Head of caudate nucleus (tissue), 42 donors: ENCODE measurements at regions not wholly inside any gene's neighbourhood (a gene's known extent, or its start where the extent isn't known, plus 50 kb on each side); places are given as distances from the start of the nearest gene placed in this dataset.
A peak's percentile ranks its signal among the peaks of the same experiment; 100 is the strongest.
"Not testable (repeated sequence)": the region's sequence is repeated elsewhere in the genome, so short reads cannot be mapped to it uniquely, and the experiment has no call there.

Experiments
- DNase-seq, 42 donors: peaks; one replicate each; pipeline versions ENCODE4 v3.0.0 to v3.0.0-alpha.2; 2020 to 2021; ENCODE audit warnings: mixed read lengths in 7 of 42
- intact Hi-C: fragments of 100-400 bp; cut with DNase I; formaldehyde crosslinking; loops from one replicate; pipeline ENCODE4 v1.15.0; 2022

DNA sequence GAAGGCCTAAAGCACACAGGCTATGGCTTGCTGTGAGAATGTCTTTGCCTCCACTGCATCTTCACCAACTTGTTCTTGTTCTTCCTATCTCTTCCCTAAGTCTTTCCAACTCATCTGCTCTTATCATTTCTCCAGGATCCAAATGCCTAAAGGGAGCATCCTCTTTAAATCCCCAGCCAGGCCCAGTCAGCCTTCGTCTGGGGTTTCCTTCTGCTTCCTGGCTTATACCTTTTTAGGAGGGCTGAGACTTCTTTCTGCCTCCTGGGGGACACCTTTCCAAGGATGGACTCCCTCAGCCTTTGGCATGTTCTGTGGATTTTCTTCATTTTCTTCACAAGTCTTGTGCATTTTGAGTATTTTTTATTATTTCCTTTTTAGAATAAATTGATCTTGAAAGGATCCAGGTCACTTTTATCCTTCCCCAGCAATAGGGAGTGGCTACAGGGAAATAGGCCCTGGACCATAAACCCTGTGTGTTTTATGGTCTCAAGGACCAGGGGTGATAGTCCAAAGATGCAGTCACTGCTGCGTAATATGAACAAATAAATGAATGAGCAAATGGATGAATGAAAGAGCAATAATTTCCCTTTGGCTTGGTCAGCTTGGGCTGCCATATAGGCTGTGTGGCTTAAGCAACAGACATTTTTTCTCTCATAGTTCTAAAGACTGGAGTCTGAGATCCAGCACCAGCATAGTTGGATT lies 122.1 kb upstream of the LRIG1 start:
- intact Hi-C loops = no loop called here

DNA sequence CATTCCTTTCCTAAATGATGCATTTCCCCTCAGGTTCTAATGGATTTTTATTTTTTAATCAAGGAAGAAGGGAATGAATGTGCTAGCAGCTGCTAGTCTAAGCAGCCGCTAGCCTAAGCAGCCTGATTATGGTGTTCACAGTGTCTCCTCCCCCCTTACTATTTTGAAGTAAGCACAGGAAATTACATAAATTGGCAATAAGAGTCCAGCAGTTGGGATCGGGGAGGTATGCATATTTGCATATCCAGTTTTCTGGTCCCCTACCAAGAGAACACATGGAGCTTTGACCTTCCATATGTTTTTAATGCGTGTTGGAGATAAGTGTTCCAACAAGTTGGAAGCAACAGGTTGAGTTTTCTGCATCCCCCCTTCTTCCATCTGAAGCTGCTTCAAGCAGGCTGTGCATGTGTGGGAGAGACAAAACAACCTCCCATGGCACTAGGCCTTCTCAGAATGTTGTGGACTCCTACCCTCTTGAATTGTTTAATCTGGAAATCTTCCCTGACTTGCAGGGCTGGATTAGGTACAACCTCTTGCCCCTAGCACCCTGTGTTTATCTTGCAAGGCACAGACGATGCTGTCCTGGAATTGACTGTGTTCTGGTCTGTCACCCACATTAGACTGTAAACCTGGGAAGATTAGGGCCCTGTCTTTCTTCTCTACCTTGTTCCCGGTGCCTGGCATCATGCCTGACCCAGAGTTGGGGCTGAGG lies 124.8 kb upstream of the LRIG1 start:
- intact Hi-C loops = no loop called here

More for the DNA sequence above, 122.1 kb upstream of the LRIG1 start:
- DNase-seq = peak in 1 of 42 donors; percentile 16

DNA sequence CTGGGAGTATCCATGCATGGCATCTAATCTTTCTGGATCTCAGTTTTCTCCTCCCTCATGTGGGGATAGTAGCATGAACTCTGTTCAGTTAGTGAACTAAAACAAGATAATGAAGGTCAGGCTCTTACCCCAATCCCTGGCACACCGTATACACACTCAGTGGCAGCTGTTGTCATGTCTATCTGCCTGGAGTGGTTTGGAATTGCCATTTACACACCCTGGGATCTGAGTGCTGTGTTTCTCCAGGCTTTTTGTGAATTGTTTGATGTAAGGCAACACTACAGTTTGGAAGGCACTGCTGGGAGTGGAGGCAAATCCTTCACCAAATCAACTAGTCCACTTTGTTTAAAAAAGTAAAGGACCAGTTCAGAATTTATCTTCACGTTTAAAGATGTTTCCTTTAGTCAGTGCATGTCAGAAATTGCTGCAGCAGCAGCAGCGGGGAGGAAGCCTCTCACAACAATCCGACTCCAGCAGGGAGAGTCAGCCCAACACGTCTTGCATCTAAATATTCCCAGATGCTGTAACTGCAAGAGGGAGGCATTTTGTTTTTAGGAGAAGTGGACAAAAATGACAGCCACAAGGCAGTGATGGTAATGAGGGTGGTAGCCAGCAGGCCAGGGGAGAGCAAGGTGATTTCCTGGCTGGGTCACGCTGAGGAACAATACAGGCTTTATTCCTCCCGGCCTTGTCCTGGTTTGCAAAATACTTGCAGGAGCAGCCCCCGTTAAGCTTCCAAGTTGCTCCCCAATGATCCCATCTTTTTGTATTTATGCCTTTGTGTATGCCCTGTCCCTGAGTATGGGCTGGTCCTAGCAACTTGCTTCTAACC lies 128.5 kb upstream of the LRIG1 start:
- intact Hi-C loops = no loop called here
- peak in 2 of 42 donors; percentile 10 to 34 for DNase-seq

More for the DNA sequence above, 124.8 kb upstream of the LRIG1 start:
- DNase-seq = no peak

DNA sequence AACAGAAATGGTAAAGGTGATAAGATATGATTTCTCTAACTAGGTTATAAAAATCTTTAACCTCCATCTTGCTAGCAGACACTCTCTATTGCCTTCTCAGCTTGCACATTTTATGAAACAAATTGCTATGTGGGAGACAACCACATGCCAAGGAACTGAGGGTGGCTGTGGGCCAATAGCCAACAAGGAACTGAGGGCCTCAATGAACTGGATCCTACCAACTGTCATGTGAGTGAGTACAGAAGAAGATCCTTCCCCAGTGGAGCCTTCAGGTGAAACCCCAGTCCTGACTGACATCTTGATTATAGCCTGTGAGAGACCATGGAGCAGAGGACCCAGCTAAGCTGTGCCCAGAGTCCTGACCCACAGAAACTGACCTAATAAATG lies 129.2 kb upstream of the LRIG1 start:
- DNase-seq = peak in 1 of 42 donors; percentile 25
- intact Hi-C loops = no loop called here

DNA sequence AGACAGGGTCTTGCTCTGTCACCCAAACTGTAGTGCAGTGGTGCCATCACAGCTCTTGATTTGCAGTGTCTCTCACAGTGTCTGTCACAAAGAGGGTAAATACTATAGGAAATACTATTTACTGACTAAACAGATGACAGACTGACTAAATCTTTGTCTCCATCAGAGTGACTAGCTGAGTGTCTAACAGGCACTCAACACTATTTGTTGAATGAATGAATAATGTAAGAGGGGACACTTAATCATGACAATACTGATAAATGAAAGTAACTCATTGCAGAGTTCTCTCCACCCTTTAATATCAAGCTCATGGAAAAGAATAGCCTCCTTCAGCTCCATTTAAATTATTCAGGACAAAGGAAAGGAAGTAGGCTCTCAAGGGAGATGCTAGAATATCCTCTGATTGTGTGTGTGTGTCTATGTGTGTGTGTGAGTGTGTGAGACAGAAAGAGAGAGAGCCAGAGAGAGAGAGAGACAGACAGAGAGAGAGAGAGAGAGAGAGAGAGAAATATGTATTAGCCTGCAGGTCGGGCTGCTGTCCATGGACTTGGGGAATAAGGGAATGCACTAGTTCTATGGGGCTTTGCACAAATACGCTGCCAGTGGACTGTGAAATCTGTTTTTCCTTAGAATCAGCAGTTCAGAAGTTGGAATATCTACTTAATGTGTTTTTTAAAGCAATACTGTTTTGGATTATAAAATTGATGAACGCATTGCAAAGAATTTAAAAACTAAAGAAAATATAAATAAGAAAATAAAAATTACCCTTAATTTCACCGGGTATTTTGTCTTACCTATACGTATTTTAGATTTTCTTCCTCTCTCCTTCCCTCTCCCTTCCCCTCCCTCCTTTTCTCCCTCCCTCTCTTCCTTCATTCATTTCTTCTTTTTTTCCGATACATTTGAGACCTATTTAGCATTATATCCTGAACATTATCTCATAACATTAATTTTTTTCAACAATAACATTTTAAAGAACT lies 132.9 kb upstream of the LRIG1 start:
- DNase-seq = peak in 1 of 42 donors; percentile 39
- intact Hi-C loops = no loop called here

DNA sequence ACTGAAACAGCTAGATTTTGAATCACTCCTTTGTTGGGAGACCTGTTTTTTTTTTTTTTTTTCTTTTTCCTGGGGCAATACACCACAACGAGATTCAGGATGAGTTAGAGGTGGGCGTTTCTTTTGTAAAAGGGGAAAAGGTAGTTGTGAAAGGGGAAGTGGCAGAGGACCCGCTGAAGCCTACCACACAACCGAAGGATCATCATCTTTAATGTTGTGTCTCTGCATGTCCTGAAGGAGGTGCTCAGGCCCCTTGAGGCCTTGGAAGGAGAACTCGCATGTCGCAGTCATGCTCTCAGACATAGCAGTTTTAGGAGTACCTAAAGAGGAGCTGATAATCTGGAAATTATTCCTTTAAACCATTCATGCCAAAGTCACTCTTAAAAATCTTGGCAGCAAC lies 137.9 kb upstream of the LRIG1 start:
- DNase-seq = peak in 1 of 42 donors; percentile 34
- intact Hi-C loops = no loop called here

DNA sequence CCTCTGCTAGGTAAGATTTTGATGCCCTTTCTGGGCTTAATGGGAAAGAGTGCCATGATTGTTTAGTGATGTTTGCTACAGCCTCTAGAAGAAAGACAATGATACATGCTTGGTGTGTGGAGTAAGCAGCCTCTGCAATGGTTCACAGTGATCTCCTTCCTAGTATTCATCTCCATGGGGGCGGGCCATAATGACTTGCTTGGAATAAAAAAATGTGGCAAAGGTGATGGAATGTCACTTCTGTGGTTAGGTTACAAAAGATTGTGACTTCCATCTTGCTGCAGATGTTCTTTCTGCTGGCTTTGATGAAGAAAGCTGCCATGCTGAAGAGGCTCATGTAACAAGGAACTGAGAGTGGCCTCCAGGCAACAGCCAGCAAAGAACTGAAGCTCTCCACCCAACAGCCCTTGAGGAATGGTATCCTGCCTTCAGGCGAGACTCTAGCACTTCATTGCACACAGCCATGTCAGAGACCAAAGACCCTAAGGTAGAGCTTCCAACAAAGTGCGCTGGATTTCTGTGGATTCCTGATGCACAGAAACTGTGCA lies 139.1 kb upstream of the LRIG1 start:
- DNase-seq = peak in 1 of 42 donors; percentile 13
- intact Hi-C loops = no loop called here

DNA sequence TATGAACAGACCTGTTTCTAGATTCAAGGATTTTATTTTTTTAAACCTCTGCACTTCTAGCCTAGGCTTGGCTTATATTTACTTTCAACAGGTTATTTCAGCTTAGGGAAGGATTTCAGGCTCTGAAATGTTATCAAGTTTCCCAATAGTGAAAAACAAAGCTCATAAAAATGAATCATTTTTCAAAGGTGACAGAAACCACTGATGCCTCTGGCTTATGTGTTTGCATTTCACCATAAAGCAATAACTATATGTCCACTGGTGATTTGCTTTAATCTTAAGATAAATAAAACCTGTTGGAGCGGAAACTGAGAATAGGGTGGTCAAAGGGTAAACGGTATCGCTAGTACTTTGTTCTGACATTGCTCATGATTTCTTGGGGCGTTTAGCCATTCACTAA lies 141.2 kb upstream of the LRIG1 start:
- no peak for DNase-seq
- intact Hi-C loops = no loop called here

DNA sequence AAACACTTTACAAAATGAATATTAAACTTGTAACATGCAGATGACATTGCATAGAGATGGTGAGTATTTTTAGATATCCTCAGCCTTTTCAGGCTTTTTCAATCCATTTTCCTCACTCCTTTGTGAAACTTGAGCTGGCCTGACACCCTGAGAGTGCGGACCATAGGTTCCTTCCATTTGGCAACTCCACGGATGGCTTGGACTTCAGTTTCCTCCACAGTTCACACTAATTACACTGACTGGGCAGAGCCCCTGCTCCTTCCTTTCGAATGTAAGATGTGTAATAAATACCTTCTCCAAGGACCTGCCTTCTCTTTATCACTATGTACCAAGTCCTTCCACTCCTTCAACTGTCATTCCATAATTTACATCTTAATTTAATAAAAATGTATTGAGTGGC lies 141.7 kb upstream of the LRIG1 start:
- intact Hi-C loops = no loop called here
- peak in 1 of 42 donors; percentile 22 for DNase-seq

DNA sequence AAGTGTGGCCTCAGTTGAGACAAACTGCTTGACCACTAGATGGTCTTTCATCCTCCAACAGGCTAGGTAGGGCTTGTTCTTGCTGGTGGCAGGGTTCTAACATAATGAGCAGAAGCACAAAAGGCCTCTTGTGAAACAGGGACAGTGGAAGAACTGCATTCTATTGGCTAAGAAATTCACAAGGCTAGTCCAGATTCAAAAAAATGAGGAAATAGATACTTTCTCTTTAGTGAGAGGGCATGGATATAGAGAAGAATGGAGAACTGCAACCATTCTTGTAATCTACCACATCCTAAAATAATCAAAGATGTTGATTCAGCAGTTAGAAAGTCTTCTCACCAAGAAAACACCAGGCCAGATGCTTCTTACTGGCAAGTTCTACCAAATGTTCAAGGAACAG lies 143.7 kb upstream of the LRIG1 start:
- peak in 1 of 42 donors; percentile 14 for DNase-seq
- intact Hi-C loops = no loop called here

DNA sequence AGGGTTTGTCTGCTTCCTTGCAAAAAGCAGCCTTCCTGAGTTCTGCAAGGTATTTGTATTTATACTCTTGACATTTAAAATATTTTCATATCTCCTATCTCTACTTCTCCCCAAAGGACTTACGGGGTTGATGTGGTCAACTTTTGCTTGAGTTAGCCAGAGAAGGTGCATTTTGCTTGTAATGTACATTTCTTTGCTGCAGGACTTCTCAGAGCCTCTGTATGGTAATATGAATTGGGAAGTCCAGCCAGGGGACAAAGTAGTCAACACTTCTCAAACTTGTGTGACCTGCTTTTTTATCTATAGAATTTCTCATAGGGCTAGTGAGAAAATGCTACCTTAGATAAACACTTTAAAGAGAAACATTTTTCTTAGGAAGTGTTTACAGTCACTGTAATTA lies 148.2 kb upstream of the LRIG1 start:
- DNase-seq = no peak
- intact Hi-C loops = no loop called here

DNA sequence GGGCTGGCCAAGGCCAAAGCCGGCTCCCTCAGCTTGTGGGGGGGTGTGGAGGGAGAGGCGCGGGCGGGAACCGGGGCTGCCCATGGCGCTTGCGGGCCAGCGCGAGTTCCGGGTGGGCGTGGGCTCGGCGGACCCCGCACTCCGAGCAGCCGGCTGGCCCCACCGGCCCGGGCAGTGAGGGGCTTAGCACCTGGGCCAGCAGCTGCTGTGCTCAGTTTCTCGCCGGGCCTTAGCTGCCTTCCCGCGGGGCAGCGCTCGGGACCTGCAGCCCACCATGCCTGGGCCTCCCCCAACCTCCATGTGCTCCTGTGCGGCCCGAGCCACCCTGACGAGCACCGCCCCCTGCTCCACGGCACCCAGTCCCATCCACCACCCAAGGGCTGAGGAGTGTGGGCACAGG lies 150.7 kb upstream of the LRIG1 start:
- DNase-seq, intact Hi-C loops: not testable (repeated sequence)

DNA sequence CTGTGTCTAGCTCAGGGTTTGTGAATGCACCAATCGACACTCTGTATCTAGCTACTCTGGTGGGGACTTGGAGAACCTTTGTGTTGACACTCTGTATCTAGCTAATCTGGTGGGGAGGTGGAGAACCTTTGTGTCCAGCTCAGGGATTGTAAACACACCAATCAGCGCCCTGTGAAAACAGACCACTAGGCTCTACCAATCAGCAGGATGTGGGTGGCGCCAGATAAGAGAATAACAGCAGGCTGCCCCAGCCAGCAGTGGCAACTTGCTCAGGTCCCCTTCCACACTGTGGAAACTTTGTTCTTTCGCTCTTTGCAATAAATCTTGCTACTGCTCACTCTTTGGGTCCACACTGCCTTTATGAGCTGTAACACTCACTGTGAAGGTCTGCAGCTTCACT lies 151.3 kb upstream of the LRIG1 start:
- intact Hi-C loops = not testable (repeated sequence)

DNA sequence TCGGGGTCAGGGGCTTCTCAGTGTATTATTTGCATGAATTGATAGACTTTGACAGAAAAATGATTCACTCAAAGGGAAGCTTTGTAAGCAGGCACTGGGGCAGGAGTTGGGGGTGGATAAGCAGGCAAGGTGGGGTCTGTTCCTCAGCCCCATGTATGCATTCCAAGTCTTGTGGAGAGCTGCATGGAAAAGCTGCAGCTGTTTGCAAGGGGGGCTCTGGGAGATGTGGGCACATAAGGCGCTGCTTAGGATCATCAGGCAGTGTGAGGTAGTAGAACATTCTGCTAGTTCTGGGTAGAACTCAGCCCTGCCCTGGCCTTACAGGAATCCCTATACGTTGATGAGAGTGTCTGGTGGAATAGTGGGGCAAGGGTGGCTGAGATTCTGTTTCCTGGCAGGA lies 154.2 kb upstream of the LRIG1 start:
- intact Hi-C loops = no loop called here
- DNase-seq = no peak

More for the DNA sequence above, 151.3 kb upstream of the LRIG1 start:
- not testable (repeated sequence) for DNase-seq

DNA sequence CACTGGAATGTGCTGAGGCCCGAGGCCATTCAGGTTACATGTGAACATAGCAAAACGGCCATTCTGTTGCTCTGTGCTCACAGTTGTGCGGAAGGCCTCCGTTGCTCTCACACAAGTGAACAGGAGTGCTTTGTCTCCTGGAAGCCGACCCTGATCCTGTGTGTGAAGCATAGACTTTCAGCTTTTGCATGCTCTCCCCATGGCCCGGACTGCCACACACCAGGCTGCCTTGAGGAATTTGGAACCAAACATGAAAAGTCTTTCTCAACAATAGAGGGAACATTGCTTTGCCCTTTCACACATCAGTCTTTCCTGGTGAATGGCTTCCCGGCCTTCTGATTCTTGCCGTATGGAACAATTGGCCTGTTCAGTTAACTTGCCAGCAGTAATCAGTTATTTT lies 154.8 kb upstream of the LRIG1 start:
- intact Hi-C loops = no loop called here
- DNase-seq = peak in 3 of 42 donors; percentile 4 to 17 (median 15)

DNA sequence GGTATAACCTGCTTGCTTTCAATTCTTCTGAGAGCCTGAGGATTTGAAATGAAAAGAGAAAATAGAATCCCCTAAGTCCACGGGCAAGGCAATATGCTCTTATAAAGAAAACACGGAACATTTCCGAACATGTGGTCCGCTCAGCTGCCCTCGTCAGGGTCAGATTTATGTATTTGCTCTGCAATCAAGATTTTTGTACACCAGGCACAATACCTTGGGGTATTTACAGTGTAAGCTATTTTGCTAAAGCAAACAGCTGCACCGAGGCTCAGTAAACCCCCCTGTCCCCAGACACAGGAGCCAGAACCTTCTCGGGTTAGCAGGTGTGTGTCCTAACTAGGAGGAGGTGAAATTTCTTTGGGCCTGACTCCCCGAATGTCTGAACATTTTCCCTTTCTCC lies 155.8 kb upstream of the LRIG1 start:
- DNase-seq = no peak
- intact Hi-C loops = no loop called here

DNA sequence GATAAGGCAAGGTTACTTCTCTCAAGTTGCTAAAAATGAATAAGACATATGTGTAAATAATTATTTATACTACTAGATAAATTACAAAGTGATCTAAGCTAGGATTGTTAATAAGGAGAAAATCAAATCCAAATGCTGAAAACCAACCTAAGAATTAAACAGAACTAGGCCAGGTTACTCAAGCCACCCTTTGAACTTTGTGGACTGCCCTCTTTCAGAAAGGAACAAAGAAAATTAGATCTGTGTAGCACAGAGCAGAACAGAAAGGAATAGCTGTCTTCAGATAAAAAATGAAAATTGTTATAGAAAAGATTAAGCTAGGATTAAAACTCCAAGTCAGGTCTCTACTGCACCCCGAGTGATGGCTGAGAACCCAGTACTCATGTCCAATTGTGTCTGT lies 158.2 kb upstream of the LRIG1 start:
- no peak for DNase-seq
- intact Hi-C loops = no loop called here

DNA sequence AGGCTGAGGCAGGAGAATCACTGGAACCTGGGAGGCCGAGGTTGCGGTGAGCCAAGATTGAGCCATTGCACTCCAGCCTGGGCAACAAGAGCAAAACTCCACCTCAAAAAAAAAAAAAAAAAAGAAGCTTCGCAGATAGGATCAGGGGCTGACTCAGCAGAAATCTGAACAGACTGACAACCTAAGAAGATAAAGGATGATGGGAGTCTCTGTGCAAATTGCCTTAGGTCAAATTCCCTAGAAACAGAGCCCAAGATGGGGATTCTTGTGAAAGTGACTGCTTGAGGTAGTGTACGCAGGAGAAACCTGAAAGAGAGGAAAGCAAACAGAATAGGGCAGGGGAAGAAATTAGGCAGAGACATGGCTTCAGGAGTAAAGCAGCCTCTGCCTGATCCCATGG lies 160.8 kb upstream of the LRIG1 start:
- intact Hi-C loops = no loop called here
- no peak for DNase-seq
